ENCODE measurements at regions not wholly inside any gene's neighbourhood (a gene's known extent, or its start where the extent isn't known, plus 50 kb on each side); places are given as distances from the start of the nearest gene placed in this dataset.

GRCh38 chr11:70512716-70513115 is 114.4 kb downstream of the CTTN start:
- no peaks in the 10 kb centered on the region for H3K36me3 ChIP-seq (ENCODE audit: control insufficient read depth, insufficient read depth, low read length)
- ChIA-PET CTCF (ENCODE audit: low intra/inter-chr PET ratio) (no interaction called here), POLR2A (no interaction called here)
- H4K20me1 ChIP-seq (replicated peaks; ENCODE audit: control insufficient read depth, insufficient read depth, low read length), result no peaks in the 10 kb centered on the region
- no peaks in the 10 kb centered on the region for H3K79me2 ChIP-seq (ENCODE audit: control insufficient read depth, insufficient read depth, low read length)
- no TSS peak for BruUV-seq (replicated peaks)
- H3K9me1 ChIP-seq (ENCODE audit: control insufficient read depth, insufficient read depth, low read length), result no peaks in the 10 kb centered on the region
- no peak overlapping the region for H3K4me3 ChIP-seq
- peaks cover 2% of the 10 kb centered on the region for H3K9me3 ChIP-seq (replicated peaks; ENCODE audit: control insufficient read depth, insufficient read depth, low read depth, low read length)
- TF ChIP-seq ZFP1 (CRISPR knock-in tag; IDR thresholded peaks at IDR 0.05) (peak; percentile 91), TGIF2 (CRISPR knock-in tag; IDR thresholded peaks at IDR 0.05) (no peak)
- intact Hi-C loops (cut with micrococcal nuclease), result no loop called here
- no peak for ATAC-seq
- no peak overlapping the region for H3K9ac ChIP-seq (ENCODE audit: insufficient read depth in 1 of 2, low read depth in 2 of 2, low read length in 2 of 2)
- H3K27ac ChIP-seq (ENCODE audit: extremely low read depth, low read depth, low read length), result no peak overlapping the region
- FAIRE-seq, result no peak
- H3K4me2 ChIP-seq (ENCODE audit: insufficient read depth, low read length), result no peak overlapping the region
- DNase-seq (ENCODE audit: extremely low read depth in 1 of 4, low spot score in 3 of 4), result no peak
- no peaks in the 10 kb centered on the region for H3K4me1 ChIP-seq (replicated peaks in 1 of 2; ENCODE audit: control insufficient read depth in 2 of 2, insufficient read depth in 2 of 2, low read length in 2 of 2)
- in situ Hi-C loops (cut with MboI), result loop anchor here (25.0 kb wide), 1 partner anchor 550 kb away; no protein-coding TSS in a partner anchor
- peaks cover 7 to 28% of the 10 kb centered on the region in 2 experiments; a peak in 3 of 5 replicates for H3K27me3 ChIP-seq (ENCODE audit: control insufficient read depth in 2 of 2, insufficient read depth in 2 of 2, low read length in 2 of 2)
- H2AFZ ChIP-seq (ENCODE audit: low read depth, low read length), result no peak overlapping the region

- ATAC-seq, result no peak
- ChIA-PET CTCF (ENCODE audit: low intra/inter-chr PET ratio) (no interaction called here), POLR2A (no interaction called here)
- no peak overlapping the region for H3K27ac ChIP-seq (ENCODE audit: extremely low read depth, low read depth, low read length)
- no peak for FAIRE-seq
- no peak overlapping the region for H2AFZ ChIP-seq (ENCODE audit: low read depth, low read length)
- H3K36me3 ChIP-seq (ENCODE audit: control insufficient read depth, insufficient read depth, low read length), result no peaks in the 10 kb centered on the region
- WGBS (ENCODE audit: insufficient coverage, low coverage, missing lambda C conversion rate), result 2% methylated on average over 7 of the region's 7 CpGs
- no TSS peak for BruUV-seq (replicated peaks)
- no peak overlapping the region for H3K4me2 ChIP-seq (ENCODE audit: insufficient read depth, low read length)
- peaks cover 2% of the 10 kb centered on the region for H3K9me1 ChIP-seq (ENCODE audit: control insufficient read depth, insufficient read depth, low read length)
- H3K4me1 ChIP-seq (replicated peaks in 1 of 2; ENCODE audit: control insufficient read depth in 2 of 2, insufficient read depth in 2 of 2, low read length in 2 of 2), result no peaks in the 10 kb centered on the region; a peak in 1 of 5 replicates
- no peaks in the 10 kb centered on the region for H3K79me2 ChIP-seq (ENCODE audit: control insufficient read depth, insufficient read depth, low read length)
- H3K9ac ChIP-seq (ENCODE audit: insufficient read depth in 1 of 2, low read depth in 2 of 2, low read length in 2 of 2), result no peak overlapping the region
- no peaks in the 10 kb centered on the region for H4K20me1 ChIP-seq (replicated peaks; ENCODE audit: control insufficient read depth, insufficient read depth, low read length)
- H3K4me3 ChIP-seq, result no peak overlapping the region
- in situ Hi-C loops (cut with MboI) (loop anchor here (25.0 kb wide), 1 partner anchor 545 kb away; no protein-coding TSS in a partner anchor), intact Hi-C loops (cut with micrococcal nuclease) (no loop called here)
- DNase-seq (ENCODE audit: extremely low read depth in 1 of 4, low spot score in 3 of 4), result no peak
- H3K9me3 ChIP-seq (replicated peaks; ENCODE audit: control insufficient read depth, insufficient read depth, low read depth, low read length), result peaks cover 2% of the 10 kb centered on the region
- H3K27me3 ChIP-seq (ENCODE audit: control insufficient read depth in 2 of 2, insufficient read depth in 2 of 2, low read length in 2 of 2), result peaks cover 32 to 35% of the 10 kb centered on the region in 2 experiments
- TF ChIP-seq USF1 (CRISPR knock-in tag; IDR thresholded peaks at IDR 0.05) (no peak), BACH1 (tag; IDR thresholded peaks at IDR 0.05) (no peak), MCM2 (IDR thresholded peaks at IDR 0.05; ENCODE audit: low read depth) (no peak), PRMT5 (CRISPR knock-in tag; IDR thresholded peaks at IDR 0.05) (no peak), SMAD4 (CRISPR knock-in tag; conservative IDR thresholded peaks at IDR 0.05) (no peak), CBX3 (IDR thresholded peaks at IDR 0.05; ENCODE audit: borderline replicate concordance in 1 of 2, low read length in 2 of 2) (no peak), TAL1 (IDR thresholded peaks at IDR 0.05) (no peak), KHSRP (IDR thresholded peaks at IDR 0.05) (no peak), ZFX (CRISPR knock-in tag; IDR thresholded peaks at IDR 0.05) (no peak), RERE (CRISPR knock-in tag; IDR thresholded peaks at IDR 0.05; ENCODE audit: borderline replicate concordance) (no peak)
Measured at GRCh38 chr11:70517203-70517602, 118.9 kb downstream of the CTTN start.

Measured in K562 (cell line).